Fibroblast of skin of left biceps (primary cell): ENCODE measurements at regions not wholly inside any gene's neighbourhood (a gene's known extent, or its start where the extent isn't known, plus 50 kb on each side); places are given as distances from the start of the nearest gene placed in this dataset.
"Not testable (repeated sequence)": the region's sequence is repeated elsewhere in the genome, so short reads cannot be mapped to it uniquely, and the experiment has no call there.

Experiments used
- DNase-seq, 2 experiments: peaks; one replicate each; pipeline ENCODE4 v3.0.0-alpha.2; 2013; ENCODE audit warnings: low read depth in 2 of 2

GRCh38 chr2:216775043-216775453, 79.7 kb upstream of the IGFBP5 start:
- DNase-seq, result peak; percentile 67 to 75

GRCh38 chr2:216774620-216775019, 79.3 kb upstream of the IGFBP5 start:
- no peak for DNase-seq

GRCh38 chr2:216774180-216774579, 78.8 kb upstream of the IGFBP5 start:
- DNase-seq, result no peak

DNA sequence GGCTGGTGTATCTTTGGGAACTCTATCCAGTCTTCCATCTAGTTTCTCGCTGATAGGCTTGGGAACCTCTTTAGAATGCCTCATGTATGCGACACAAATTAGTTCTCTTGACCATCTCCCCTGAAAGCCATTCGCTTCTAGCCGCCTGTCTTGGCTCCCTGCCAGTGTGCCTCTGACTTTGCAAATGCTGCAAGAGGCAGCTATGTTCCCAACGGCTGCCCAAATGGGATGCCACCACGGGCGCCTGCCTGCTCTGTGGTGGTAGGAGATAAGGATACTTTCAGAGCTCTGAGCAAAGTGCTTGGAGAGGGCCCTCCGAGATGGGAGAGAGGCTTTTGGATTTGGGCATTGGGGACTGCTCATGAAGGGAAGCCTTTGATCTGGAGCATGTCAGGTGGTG, 77.7 kb upstream of the IGFBP5 start:
- DNase-seq, result no peak

GRCh38 chr2:216770717-216771116, 75.4 kb upstream of the IGFBP5 start:
- DNase-seq, result no peak

GRCh38 chr2:216770050-216770449, 74.7 kb upstream of the IGFBP5 start:
- DNase-seq, result no peak

DNA sequence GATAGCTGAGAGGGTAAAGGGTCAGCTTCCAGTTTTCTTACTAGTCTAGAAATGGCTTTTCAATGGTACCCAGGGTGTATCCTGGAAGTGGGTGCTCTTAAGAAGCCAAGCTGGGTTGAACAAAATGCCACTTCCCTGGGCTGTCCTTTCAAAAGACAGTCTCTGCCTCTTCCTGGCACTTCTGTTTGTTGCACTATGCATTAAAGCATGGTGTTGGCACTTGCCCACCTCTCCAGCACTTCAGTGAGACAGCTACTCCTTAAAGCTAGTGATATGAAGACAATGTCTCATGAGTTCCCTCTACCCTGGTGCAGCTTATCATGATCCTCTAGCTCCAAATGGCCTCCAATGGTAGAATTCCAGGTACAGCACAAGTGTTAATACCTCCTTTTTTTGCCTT, 74.3 kb upstream of the IGFBP5 start:
- DNase-seq, result no peak

GRCh38 chr2:216768908-216769411, 73.6 kb upstream of the IGFBP5 start:
- no peak for DNase-seq

- no peak for DNase-seq
Measured at GRCh38 chr2:216765761-216766262, 70.5 kb upstream of the IGFBP5 start.

DNA sequence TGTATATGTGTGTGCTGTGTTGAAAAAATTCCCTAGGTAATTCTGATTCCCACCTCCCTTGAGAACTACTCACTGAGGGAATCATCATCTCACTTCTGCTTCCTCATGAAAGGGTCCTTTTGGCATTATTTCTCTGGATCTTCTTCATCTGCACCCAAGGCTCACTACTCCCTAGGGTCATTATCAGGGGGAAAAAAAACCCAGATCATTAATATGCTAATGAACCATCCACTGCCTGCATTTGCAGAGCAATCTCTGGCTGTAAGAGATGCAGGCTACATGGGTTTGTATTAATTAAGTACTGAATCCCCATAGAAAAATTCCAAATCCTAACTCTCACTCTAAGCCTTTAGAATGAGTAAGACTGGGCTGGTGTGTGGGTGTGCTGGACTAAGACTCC, 68.0 kb upstream of the IGFBP5 start:
- DNase-seq, result no peak

DNA sequence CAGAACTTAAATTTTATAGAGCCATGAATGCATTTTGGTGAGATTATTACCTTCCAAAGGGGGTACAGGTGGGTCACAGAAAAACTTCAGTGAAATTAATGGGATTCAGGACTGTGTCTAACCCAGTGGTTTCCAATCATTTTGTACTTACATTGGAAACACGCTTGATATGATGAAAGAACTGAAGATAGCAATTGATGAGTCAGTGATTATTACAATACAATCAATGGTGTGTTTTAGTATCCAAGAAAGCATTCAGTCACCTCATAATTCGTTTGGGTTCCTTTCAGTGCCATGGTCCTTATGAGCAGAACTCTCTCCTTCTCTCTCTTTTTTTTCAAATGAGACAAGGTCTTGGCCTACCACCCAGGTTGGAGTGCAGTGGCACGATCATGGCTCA, 66.5 kb upstream of the IGFBP5 start:
- DNase-seq, result no peak

GRCh38 chr2:216761133-216761532, 65.8 kb upstream of the IGFBP5 start:
- no peak for DNase-seq

DNA sequence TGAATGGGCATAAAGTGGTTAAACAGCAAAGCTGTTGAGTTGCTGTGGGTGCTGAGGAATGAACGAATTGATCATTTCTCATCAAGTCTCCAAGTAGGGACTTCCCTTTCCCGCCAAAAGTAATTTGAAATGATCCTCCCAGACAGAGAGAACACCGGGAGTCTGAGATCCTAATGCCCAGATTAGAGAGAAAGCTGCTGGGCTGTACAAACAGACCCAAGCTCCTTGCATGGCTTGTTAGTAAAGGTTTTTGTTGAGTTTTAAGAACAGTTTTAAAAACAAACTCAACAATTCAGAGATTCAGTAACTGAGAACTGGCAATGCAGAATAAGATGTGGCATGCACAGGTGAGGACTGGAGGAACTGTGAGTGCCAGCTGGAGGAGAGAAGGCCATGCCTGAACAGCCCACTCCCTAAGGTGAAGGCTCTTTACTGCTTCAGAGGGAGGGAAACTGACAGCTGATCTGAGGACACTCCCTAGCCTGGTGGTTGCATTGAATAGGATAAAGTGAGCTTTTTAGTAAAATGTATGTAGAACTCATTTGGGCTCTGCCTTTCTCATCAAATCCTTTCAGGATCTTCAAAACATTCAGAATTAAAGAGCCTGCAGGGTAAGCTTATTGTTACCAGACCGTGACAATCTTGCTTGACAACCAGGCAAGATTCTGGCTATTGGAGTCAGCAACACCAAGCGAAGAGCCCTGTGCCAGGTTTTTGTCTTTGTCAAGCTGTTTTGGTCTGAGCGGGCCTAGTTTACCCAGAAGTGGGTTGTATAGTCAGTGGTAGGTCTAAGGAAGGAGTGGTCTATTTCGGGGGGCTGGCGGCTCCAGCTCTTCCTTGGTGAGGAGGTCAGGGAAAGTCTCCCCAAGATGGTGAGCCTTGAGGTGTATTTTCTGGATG, 63.2 kb upstream of the IGFBP5 start:
- DNase-seq, result no peak

DNA sequence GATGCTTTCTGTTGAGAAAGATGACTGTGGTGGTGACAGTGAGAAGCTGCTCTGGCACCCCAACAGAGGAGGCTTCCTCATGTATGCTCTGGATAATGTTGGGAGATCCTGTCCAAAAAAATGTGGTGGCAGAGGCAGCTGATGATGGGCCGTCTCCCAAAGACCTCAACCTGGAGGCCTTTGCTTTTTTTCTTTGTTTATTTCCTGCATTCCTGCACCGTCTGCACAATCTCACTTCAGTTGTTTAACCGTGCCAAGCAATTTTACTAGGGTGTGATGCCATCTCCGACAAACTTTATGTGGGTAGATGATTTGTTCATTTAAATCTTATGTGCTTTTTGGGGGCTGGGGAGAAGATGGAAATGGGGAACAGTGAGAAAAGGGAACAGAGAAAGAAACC, 62.2 kb upstream of the IGFBP5 start:
- DNase-seq, result no peak

DNA sequence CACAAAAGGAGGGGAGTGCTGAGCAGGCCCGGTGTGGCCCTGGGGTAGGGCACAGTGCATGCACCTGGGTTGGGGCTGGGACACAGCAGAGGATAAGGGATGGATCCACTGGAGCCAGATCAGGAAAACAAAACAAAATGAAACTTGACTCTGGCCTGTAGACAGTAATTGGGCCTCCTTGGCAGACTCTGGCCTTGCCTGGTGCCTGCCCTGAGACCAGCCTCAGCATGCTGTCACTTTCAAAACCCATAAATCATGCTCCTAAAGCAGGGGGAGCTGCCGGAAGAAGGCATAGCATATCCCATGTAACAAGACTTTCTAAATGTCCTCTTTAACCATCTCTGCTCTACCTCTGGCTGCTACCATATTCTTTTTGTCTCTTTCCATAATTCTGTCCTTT, 61.1 kb upstream of the IGFBP5 start:
- DNase-seq, result no peak

- no peak for DNase-seq
Measured at GRCh38 chr2:216754812-216755211, 59.5 kb upstream of the IGFBP5 start.

- DNase-seq, result no peak
Measured at GRCh38 chr2:216754336-216754735, 59.0 kb upstream of the IGFBP5 start.

- no peak for DNase-seq
Measured at GRCh38 chr2:216752855-216753505, 57.6 kb upstream of the IGFBP5 start.

DNA sequence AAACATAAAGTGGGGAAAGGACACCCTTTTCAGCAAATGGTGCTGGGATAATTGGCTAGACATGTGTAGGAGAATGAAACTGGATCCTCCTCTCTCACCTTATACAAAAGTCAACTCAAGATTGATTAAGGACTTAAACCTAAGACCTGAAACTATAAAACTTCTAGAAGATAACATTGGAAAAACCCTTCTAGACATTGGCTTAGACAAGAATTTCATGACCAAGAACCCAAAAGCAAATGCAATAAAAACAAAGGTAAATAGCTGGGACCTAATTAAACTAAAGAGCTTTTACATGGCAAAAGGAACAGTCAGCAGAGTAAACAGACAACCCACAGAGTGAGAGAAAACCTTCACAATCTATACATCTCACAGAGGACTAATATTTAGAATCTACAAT, 55.4 kb upstream of the IGFBP5 start:
- not testable (repeated sequence) for DNase-seq

GRCh38 chr2:216746268-216746667, 50.9 kb upstream of the IGFBP5 start:
- not testable (repeated sequence) for DNase-seq

DNA sequence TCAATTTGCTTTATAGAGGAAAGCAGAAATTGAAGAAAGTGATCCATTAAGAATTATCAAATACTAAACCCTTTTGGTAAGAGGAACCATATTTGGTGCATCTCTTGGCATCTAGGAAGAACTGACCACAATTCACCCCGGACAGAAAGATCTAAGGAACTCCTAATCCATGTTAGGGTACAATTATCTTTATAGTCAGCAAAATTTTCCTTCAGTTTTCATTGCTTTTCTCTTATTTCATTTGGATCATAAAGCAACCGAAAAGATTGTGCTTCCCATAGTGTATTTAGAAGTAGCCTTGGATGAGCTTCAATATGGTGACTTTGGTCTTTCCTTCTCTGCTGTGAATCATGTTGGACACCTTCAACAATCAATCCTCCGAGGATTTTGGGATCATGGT, 50.1 kb upstream of the IGFBP5 start:
- DNase-seq, result no peak
